ENCODE measurements at regions not wholly inside any gene's neighbourhood (a gene's known extent, or its start where the extent isn't known, plus 50 kb on each side); places are given as distances from the start of the nearest gene placed in this dataset.

DNA sequence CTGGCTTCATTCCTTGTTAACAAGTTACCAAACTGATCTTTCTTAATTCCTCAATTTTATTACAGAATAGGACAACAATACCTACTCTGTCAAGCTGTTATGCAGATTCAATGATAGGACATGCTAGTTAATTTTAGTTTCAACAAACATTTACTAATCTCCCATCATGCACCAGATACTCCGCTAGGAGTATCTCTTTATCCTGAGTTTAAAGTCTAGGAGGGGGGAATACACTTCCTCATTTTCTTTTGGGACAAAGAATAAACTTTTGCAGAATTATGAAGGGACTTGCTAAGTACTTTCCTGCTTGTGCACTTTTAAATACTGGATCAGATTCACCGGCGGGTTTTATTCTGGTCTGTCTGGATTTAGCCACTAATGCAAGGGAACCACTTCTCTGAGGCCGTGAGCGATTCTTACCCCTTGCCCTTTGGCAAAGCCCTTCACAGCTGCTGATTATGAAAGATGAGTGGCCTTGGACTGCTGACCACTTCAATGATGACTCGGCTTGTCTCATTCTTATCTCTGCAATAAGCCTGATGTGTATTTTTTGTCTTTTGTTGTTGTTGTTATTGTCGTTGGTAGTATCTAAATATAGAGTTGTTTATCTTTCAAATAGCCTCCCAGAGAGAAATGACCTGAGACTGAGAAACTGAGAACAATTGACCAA, 73.9 kb downstream of the RMI1 start:
- H3K27ac ChIP-seq = no peak overlapping the region
- TF ChIP-seq, protein P1, sequence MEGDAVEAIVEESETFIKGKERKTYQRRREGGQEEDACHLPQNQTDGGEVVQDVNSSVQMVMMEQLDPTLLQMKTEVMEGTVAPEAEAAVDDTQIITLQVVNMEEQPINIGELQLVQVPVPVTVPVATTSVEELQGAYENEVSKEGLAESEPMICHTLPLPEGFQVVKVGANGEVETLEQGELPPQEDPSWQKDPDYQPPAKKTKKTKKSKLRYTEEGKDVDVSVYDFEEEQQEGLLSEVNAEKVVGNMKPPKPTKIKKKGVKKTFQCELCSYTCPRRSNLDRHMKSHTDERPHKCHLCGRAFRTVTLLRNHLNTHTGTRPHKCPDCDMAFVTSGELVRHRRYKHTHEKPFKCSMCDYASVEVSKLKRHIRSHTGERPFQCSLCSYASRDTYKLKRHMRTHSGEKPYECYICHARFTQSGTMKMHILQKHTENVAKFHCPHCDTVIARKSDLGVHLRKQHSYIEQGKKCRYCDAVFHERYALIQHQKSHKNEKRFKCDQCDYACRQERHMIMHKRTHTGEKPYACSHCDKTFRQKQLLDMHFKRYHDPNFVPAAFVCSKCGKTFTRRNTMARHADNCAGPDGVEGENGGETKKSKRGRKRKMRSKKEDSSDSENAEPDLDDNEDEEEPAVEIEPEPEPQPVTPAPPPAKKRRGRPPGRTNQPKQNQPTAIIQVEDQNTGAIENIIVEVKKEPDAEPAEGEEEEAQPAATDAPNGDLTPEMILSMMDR (conservative IDR thresholded peaks at IDR 0.05) = no peak

DNA sequence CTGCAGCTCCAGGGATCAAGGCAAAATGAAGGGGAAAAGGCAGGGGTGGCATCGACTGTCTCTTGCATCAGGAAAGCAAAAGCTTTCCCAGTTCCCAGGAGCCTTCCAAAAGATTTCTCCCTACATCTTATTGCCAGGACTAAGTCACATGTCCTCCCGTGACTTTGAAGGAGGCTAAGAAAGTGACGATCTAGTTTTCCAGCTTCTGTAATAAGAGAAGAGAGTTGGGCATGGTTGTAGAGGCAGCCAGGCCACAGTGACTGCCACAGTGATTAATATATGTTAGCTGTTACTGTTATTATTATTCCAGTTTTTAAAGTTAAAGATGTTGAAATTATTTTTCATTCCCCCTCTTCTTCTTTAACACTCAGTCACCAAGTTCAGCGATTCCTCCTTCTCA, 77.1 kb downstream of the RMI1 start:
- TF ChIP-seq, protein P1 (conservative IDR thresholded peaks at IDR 0.05) = no peak
- H3K27ac ChIP-seq = no peak overlapping the region

DNA sequence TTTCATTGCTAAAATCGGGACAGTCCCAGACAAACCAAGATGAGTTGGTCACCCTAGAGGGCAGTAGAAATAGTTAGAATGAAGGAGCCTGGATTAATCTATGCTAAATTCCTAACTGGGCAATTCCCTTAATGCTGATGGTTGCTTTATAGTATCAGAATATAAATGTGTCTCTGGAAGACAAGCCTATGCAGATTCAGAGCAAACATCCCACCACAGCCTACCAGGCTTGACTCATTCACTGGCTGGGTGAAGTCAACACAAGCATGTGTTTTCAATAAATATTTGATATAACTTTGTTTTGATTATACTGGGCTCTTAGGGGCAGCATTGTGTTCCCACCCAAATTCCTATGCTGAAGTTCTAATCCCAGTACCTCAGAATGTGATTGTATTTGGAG, 79.3 kb downstream of the RMI1 start:
- TF ChIP-seq, protein P1 (conservative IDR thresholded peaks at IDR 0.05) = no peak
- peak overlapping the region; percentile 91 for H3K27ac ChIP-seq

DNA sequence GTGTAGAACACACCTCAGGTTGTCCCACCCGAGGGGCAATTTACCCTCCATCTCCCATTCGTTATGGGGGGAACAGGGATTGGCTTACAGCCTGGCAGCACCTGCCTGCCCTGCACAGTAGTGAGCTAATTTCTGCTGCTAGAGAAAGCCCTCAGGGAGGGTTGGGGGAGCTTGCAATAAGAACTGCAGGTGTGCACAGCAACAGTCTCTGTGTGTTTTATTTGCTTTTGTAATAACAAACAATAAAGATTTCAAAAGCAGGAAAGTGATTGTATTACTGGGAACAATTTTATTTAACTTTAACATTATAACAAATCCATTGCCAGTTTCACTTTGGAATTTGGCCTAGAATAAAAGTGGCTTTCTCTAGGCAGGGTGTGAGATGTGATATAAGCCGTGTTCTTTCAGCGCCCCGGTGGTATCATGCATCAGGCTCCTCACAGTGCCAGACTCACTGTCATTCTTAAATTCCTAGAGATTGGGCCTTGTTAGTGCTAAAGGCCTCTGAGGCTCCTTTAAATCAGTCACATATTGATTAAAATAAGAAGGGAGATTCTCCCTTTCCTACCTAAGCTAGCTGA, 81.1 kb downstream of the RMI1 start:
- peak overlapping the region; percentile 91 for H3K27ac ChIP-seq
- TF ChIP-seq, protein P1 (conservative IDR thresholded peaks at IDR 0.05) = no peak

DNA sequence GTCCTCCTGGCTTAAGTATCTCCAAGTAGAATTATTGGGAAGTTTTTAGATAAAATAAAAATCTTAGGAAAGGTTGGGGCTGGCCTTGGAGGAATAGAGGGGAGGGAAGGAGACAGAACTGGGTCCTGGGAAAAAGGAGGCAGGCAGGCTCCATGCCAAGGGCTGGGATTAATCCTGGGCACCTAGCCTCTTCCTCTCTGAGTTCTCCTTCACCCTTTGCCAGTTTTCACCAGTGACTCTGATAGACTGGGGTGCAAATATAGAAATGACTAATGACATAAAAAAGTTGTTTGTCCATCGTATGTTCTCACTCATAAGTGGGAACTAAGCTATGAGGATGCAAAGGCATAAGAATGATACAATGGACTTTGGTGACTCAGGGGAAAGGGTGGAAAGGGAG, 81.9 kb downstream of the RMI1 start:
- H3K27ac ChIP-seq = peak overlapping the region; percentile 91
- TF ChIP-seq, protein P1 (conservative IDR thresholded peaks at IDR 0.05) = no peak

DNA sequence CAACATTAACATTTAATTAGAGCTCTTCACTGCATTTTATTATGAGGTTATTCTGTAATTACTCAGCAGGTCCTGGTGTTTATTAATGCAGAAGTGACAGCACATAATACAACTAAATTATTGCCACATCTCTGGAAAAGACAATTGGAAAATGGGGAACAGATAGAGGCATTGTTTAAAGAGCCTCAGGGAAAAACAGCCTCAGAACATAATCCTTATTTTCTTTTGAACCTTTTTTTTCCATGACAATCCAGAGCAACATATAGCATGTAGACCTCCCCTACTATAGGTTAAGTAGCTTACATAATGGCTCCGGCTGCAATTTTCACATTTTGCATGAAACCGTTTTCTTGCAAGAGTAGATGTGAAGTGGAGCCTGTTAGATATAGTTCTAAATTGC, 87.2 kb downstream of the RMI1 start:
- TF ChIP-seq, protein P1 (conservative IDR thresholded peaks at IDR 0.05) = no peak
- no peak overlapping the region for H3K27ac ChIP-seq

DNA sequence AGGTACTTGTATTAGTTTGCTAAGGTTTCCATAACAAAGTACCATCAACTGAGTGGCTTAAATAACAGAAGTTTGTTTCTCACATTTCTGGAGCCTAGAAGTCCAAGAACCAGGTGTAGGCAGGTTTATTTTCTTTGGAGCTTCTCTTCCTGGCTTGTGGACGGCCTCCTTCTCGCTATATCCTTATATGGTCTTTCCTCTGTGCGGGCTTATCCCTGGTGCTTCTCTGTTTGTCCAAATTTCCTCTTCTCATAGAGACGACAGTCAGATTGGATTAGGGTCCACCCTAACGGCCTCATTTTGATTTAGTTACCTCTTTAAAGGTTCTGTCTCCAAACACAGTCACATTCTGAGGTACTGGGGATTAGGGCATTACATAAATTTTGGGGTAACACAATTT, 88.3 kb downstream of the RMI1 start:
- no peak overlapping the region for H3K27ac ChIP-seq
- TF ChIP-seq, protein P1 (conservative IDR thresholded peaks at IDR 0.05) = no peak
